ENCODE measurements at regions not wholly inside any gene's neighbourhood (a gene's known extent, or its start where the extent isn't known, plus 50 kb on each side); places are given as distances from the start of the nearest gene placed in this dataset.

GRCh38 chr5:74927336-74927735, 61.1 kb upstream of the FAM169A start:
- no peak for DNase-seq
- no peaks in the 10 kb centered on the region for H3K9me3 ChIP-seq (ENCODE audit: severe bottlenecking)
- no peaks in the 10 kb centered on the region for H3K36me3 ChIP-seq
- H3K27ac ChIP-seq: no peak overlapping the region
- TF ChIP-seq CTCF (IDR thresholded peaks at IDR 0.05; ENCODE audit: low read depth, low read length): no peak
- H3K27me3 ChIP-seq (ENCODE audit: insufficient read depth, low read depth, severe bottlenecking): no peaks in the 10 kb centered on the region
- no peak overlapping the region for H3K4me3 ChIP-seq (ENCODE audit: low read depth, low read length)

- Histone ChIP-seq H3K9me3 (ENCODE audit: severe bottlenecking) (no peaks in the 10 kb centered on the region), H3K27me3 (ENCODE audit: insufficient read depth, low read depth, severe bottlenecking) (no peaks in the 10 kb centered on the region), H3K27ac (no peak overlapping the region), H3K36me3 (no peaks in the 10 kb centered on the region), H3K4me3 (ENCODE audit: low read depth, low read length) (no peak overlapping the region)
- no peak for DNase-seq
- TF ChIP-seq CTCF (IDR thresholded peaks at IDR 0.05; ENCODE audit: low read depth, low read length): peak; percentile 37; the same call in 1 of the 2 replicates
Measured at GRCh38 chr5:74919487-74919886, 53.3 kb upstream of the FAM169A start.

- no peak overlapping the region for H3K4me3 ChIP-seq (ENCODE audit: low read depth, low read length)
Measured at GRCh38 chr5:74919041-74919440, 52.9 kb upstream of the FAM169A start.

GRCh38 chr5:74918232-74918669, 52.1 kb upstream of the FAM169A start:
- no peak for TF ChIP-seq CTCF (IDR thresholded peaks at IDR 0.05; ENCODE audit: low read depth, low read length)

More at GRCh38 chr5:74919041-74919440, 52.9 kb upstream of the FAM169A start:
- Histone ChIP-seq H3K36me3 (no peaks in the 10 kb centered on the region), H3K27me3 (ENCODE audit: insufficient read depth, low read depth, severe bottlenecking) (no peaks in the 10 kb centered on the region), H3K9me3 (ENCODE audit: severe bottlenecking) (no peaks in the 10 kb centered on the region), H3K27ac (no peak overlapping the region)
- TF ChIP-seq CTCF (IDR thresholded peaks at IDR 0.05; ENCODE audit: low read depth, low read length): no peak
- DNase-seq: no peak

GRCh38 chr5:74916831-74917710, 50.9 kb upstream of the FAM169A start:
- no peak for TF ChIP-seq CTCF (IDR thresholded peaks at IDR 0.05; ENCODE audit: low read depth, low read length)
- Histone ChIP-seq H3K9me3 (ENCODE audit: severe bottlenecking) (no peaks in the 10 kb centered on the region), H3K27me3 (ENCODE audit: insufficient read depth, low read depth, severe bottlenecking) (no peaks in the 10 kb centered on the region), H3K27ac (no peak overlapping the region), H3K4me3 (ENCODE audit: low read depth, low read length) (no peak overlapping the region), H3K36me3 (no peaks in the 10 kb centered on the region)
- DNase-seq: peak; percentile 48

More at GRCh38 chr5:74918232-74918669, 52.1 kb upstream of the FAM169A start:
- H3K36me3 ChIP-seq: no peaks in the 10 kb centered on the region
- no peak overlapping the region for H3K27ac ChIP-seq
- H3K27me3 ChIP-seq (ENCODE audit: insufficient read depth, low read depth, severe bottlenecking): no peaks in the 10 kb centered on the region
- no peaks in the 10 kb centered on the region for H3K9me3 ChIP-seq (ENCODE audit: severe bottlenecking)
- DNase-seq: no peak
- no peak overlapping the region for H3K4me3 ChIP-seq (ENCODE audit: low read depth, low read length)
